GM19468 (cell line): ENCODE measurements at regions not wholly inside any gene's neighbourhood (a gene's known extent, or its start where the extent isn't known, plus 50 kb on each side); places are given as distances from the start of the nearest gene placed in this dataset.

Source experiments
- ATAC-seq: cut with Tn5 transposase; IDR thresholded peaks from one replicate; pipeline ENCODE4 v1.9.1; 2021; ENCODE audit warnings: mild to moderate bottlenecking, moderate library complexity, moderate number of reproducible peaks; ENCODE audit not compliant: unreplicated experiment; ENCODE audit errors: extremely low read depth

DNA sequence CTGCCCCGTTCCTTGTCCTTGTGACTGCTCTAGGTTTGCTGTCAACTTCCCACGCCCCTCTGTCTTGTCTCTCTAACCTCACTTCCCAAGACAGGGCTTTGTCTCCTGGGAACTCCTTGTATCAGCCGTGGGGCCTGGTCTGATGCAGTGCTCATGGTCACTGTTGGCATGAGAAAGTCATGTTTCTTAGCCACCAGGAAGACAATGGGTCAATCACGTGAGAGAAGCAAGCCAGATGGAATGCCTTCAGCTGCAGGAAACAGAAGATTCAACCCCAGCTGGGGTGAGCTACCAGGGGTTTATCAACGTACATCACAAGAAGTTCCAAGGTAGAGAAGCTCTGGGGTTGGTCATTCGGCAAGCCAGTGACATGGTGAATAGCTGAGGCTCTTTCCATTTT lies 116.6 kb downstream of the IRF8 start:
- ATAC-seq = no peak

DNA sequence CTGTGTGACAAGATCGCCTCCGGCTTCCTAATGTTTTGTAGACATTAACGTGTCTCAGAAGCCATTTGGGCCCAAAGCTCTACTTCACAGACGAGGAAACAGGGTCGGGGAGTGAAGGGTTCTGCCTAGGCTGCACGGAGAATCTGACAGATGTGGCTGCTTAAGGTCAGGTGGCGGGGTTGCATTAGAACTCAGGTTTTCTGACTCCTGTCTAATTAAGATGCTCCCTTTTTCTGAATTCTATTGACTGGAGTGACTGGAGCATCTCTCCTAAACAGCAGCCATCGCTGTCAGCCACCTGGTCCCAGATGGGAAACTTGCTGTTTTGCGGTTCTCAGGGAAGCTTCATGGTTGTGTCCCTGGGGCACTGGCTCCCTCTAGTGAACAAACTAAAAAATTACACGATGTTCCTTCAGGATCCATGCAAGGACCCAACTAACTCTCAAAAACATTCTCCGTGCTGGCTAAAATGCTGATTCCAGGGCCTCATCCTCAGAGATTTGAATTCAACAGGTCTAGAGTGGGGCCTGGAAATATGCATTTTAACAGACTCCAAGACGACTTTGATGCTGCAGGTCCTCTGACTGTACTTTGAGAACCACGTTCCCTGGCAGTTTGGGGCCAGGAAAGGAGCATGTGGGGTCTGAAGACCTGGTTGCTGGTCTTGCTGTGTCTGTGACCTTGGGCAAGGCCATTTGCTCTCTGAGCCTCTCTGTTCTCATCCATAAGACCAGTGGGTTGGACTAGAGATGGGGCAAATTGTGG lies 117.4 kb downstream of the IRF8 start:
- ATAC-seq = no peak

DNA sequence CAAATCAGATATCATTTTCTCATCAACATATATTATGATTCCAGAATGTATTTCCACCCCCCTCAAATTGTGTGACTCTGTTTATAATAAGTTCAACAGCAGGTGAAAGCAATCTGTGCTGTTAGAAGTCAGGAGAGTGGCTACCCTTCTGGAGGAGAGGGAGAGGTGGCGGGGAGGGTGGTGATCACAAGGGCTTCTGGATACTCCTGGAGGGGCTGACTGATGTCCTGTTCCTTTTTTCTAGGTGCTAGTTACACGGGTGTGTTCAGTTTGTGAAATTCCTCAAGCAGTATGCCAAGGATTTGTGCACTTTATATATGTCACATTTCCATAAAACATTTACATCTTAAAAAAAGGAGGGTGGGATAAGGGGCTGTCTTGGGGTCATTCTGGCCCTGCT lies 119.1 kb downstream of the IRF8 start:
- ATAC-seq = no peak

DNA sequence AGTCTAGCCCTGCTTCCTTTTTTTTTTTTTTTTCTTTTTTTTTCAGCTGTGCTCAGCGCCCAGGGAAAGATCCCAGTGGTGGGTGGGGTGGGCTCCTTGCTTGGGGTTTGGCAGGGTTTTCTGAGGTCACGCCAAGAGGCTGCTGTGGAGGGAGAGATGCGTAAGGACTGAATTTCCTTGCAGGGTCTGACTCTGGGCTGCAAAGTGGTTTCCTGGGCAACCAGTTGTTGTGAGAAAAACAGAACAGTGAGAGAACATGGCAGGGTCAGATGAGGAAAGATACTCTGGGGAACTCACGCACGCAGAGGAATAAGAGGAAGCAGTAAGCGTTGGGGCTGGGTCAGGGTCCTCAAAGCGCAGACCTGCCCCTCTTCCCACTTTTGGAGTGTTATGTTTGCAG lies 119.5 kb downstream of the IRF8 start:
- ATAC-seq = no peak

DNA sequence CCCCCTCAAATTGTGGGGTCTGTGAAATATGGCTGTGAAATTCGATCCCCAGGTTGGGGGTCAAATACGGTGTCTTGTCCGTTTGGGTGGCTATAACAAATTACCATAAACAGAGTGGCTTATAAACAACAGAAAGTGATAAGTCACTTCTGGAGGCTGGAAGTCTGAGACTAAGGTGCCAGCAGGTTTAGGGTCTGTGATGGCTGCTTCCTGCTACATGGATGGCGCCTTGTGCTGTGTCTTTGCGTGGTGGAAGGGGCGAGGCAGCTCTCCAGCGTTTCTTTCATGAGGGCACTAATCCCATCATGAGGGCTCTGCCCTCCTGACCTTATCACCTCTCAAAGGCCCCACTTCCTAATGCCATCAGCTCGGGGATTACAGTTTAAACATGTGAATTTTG lies 120.0 kb downstream of the IRF8 start:
- no peak for ATAC-seq

DNA sequence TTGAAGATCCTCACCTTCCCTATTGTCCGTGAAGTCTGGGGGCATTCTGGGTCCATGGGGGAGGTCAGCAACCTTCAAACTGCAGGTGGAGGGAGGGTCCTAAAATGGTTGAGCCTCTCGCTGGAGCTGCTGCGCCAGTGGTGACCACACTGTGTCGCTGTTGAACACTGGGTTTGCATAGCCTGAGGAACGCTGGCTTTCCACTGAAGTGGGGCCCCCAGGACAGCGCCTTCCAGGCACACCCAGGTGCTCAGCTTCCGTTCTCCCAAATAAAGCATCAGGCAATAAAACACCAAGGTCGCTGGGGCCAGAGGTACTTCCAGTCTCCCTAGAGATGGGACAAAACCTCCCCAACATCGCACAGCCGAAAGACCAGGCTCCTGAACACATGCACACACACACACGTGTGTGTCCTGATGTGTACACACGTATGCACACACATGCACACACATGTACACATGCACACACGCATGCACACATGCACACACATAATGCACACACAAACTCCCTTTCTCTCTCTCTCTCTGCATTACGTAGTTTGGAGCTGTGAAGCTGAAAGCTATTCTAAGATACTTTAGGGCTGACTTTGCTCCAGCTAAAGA lies 120.6 kb downstream of the IRF8 start:
- ATAC-seq = no peak

DNA sequence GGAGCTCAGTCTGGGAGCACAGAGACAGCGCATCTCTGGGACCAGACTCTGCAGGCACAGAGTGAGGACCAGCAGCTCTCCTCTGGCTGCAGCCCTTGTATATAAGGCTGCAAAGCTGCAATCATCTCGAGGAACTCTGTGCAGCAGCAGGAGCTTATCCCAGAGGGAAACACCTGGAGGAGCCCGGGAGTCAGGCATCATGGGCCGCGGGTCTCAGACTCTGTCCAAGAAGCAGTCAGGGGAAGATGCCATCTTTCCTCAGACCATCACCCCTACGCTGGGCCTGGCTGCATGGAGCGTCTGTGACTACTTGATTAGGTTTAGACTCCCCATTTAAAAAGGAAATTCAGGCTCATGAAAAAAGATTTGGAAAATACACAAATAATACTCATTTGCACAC lies 122.0 kb downstream of the IRF8 start:
- no peak for ATAC-seq

DNA sequence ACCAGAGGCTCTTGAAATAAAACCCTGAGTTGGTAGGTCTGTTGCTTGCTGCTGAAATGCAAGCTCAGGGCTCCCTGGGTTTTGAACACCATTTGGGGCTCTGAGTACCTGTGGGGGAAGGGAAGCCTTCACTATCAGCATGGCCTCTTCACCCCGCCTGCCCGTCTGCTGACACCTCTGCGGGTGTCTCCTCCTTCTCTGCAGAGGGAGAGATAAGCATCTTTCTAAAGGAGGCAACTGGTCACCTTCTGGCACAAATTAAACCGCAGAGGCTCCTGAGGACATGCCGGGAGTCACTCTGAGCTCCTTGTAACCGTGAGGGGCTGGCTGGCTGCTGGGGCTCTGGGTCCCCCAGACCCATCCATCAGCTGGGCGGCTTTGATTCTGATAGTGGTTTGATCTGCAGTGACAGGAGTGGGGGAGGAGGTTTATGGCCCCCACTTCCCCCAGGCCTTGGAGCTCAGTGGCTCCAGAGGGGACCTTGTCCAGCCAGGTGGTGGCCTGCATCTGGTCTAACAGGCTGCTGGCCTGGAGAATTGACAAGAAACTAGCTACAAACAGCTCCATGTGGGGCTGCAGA lies 123.5 kb downstream of the IRF8 start:
- ATAC-seq = no peak

DNA sequence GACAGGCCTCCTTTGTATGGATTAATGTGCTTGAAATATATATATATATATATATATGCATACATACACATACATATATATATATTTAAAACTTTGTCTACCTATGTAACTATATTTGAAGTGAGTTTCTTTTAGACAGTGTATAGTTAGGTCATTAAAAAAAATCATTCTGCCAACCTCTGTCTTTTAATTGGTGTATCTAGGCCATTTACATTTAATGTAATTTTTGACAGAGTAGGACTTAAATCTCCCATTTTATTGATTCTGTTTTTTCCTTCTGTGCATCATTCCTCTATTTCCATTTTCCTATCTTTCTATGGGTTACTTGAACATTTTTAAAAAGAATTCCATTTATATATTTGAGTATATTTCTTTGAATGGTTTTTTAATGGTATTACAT lies 125.2 kb downstream of the IRF8 start:
- ATAC-seq = no peak

DNA sequence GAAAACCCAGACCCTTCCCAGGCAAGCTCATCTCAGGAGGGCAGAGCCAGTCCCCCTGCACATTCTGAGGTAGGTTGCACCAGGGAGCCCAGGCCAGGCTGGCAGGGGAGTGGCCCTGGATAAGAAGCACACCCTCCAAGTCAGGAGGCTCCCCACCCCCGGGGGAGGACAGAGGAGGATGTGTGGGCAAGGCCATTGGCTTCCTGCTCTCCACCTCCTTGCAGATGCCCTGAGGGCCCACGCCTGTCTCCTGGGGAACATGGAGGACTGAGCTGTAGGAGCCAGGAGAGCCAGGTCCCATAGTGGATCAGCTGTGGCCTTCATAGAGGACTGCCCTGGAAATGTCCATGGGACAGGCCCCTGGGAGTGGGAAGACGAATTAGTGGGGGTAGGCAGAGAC lies 126.7 kb downstream of the IRF8 start:
- ATAC-seq = no peak

DNA sequence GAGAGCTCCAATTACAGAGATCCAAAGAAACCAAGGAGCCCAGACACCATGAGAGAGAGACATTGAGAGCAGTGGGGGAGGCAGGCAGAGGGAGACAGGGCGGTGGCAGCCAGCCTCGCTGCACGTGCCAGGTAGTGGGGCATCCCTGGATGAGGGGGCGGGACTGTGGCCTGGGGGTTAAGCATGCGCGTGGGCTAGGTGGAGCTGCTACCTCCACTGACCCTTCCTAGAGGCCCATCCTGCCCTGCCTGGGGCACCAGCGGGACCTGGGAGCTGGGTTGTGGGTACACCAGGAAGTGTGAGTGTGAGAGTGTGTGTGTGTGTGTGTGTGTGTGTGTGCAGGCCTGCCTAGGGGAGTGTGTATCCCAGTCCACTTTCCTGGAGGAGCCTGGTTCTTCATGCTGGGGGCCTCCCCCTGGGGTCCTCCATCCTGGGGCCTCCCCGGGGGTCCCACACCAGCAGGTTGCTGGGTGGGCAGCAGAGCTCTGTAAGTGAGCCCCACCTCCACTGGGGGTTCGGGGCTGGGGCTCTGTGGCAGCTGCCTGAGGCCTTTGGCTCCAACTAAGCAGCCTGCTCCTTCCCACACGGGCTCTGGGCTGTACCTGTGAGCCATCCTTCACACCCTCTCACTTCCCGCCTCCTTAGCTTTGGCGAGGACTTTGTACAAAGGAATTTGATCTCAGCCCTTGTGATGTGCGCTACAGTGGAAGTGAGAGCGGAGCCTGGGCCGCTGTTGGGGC lies 127.4 kb downstream of the IRF8 start:
- ATAC-seq = no peak

DNA sequence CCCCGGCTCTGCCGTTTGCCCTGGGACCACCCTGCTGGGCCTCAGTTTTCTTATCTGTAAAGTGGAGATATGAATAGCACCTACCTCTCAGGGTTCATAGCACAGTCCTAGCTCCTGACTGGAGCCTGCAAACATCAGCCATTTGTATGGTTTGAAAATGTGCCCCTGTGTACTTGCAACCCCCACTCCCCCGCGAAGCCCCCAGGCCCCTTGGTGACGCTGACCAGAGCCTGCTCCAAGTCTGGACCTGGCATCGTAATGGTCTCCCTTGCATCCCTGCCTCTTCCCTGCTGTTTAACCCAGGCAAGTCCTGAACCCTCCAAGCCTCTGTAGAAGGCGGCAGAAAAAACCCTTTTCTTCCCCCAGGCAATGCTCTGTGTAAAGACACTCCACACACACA lies 128.0 kb downstream of the IRF8 start:
- ATAC-seq = no peak

DNA sequence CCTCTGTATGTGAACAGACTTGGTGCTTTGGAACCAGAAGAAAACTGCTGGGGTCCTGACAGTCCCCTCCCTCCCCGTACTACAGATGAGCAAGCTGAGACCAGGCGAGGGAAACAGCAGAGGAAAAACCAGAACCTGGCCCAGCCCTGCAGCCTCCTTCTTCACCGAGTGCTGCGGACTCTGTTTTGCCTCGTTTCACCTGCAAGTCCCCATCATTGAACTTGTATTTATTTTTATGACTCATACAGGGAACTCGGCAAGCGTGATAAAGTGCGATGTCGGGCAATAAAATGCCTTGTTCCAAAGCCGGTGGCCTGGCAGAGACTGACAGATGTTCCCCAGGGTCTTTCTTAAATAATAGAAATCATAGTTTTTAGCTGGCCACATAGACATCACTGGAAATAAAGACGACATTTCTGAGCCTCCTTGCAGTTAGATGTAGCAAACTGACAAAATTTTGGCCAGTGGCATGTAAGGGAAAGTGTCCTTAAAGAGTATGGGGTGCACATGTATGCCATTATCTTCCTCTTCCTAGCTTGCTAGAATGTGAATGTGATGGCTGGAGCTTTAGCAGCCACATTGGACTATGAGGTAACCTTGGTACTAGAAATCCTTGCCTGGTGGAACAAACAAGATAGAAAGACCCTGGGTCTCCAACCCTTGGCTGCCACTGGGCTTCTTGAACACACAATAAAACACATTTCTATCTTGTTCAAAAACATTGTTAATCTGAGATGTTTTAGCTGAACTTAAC lies 128.6 kb downstream of the IRF8 start:
- no peak for ATAC-seq

DNA sequence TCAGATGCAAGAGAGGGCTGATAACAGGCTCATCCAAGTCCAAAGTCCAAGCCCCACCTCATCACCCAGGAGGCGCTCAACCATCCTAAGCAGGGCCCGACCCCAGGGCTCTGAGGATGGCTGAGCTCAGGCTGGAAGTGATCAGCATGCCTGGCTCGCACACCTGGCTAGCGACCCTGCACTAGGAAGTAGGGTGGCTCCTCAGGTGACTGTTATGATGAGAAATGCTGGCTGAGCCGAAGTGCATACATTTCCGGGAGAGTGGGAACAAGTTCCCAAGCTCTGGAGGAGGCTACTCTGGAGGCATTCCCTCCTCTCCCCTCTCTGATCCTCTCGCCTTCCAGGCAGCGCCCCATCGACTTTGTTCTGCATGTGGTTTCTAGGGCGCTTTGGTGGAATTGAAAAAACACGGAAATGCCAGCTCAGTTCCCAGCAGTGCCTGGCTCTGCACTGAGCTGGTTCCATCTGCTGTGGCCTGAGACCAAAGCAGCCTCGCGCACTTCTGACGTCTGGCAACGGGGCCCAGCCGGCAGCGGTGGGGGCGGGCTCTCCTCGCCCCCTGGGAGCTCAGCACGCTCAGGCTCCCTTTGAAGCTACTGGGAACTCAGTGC lies 130.3 kb downstream of the IRF8 start:
- ATAC-seq = no peak

DNA sequence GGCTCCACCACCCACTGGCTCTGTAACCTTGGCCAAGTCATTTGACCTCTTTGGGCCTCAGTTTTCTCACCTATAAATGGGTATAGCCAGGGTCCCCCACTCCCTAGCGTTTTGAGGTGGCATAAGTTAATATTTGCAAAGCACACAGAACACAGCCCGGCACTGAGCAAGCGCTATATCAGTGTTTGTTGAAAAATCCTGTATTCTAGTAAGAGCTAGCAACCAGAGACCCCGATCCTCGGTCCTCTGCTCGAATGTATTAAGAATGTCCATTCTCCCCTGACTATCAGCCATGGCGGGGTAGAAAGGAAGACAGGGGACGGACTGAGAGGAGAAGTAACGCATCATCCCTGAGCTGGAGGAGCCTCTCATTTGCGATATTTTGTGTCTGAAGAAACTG lies 131.2 kb downstream of the IRF8 start:
- no peak for ATAC-seq

DNA sequence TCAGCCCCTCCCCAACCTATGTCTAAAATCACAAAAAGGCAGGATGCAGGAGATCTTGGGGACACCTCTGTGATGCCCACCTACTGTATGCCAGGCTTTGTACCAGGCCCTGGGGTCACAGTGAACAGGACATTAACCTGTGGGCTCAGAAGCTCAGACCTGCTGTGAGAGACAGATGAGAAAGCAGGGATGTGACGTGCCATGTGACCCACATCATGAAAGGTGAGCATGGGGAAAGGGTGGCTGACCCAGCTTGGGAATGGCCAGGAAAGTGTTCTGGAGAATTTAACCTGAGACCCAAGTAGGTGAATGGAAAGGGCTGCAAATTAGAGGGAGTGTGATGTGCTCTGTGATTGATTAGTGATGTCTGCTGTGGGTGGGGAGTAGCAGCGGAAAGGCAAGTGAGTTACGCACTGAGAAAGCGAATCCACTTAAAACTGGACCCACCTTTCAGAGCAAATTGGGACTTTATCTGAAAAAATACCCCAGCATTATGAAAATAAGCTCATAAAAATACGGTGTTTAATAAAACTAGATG lies 132.2 kb downstream of the IRF8 start:
- ATAC-seq = no peak

DNA sequence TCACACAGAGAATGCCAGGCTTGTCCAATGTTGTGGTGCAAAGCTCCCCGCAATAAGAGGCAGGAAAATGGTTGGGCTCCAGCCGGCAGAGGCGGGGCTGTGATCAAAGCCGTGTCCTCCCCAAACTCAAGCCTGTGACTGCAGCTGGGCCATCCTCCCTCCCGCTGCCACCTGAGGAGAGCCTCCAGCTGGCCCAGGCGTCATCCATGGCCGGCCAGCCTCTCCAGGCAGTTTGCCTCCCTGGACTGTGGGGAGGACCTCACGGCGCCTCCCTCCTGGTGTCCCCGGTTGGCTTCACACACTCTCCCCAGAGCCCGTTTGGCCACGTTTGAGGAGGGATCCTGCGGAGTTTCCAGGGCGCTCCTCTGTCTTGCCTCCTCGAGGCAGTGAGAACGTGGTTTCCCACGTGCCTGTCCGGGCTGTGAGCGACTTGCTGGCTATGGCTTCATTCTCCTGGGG lies 134.1 kb downstream of the IRF8 start:
- ATAC-seq = no peak

DNA sequence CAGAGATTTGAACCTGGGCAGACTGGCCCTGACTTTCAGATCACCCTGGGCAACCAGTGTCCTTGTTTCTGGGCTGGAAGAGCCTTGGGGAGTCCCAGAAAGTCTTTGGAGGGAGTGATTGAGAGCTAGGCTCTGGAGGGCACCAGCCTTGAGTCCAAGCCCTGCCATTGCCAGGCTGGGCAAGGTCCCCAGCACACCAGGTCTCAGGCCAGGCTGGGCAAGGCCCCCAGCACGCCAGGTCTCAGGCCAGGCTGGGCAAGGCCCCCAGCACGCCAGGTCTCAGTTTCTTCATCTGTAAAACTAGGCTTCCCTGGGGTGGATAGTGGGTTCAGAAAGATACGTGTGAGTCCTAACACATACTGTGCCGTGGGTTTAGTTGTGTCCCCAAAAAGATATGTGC lies 135.0 kb downstream of the IRF8 start:
- ATAC-seq = no peak

DNA sequence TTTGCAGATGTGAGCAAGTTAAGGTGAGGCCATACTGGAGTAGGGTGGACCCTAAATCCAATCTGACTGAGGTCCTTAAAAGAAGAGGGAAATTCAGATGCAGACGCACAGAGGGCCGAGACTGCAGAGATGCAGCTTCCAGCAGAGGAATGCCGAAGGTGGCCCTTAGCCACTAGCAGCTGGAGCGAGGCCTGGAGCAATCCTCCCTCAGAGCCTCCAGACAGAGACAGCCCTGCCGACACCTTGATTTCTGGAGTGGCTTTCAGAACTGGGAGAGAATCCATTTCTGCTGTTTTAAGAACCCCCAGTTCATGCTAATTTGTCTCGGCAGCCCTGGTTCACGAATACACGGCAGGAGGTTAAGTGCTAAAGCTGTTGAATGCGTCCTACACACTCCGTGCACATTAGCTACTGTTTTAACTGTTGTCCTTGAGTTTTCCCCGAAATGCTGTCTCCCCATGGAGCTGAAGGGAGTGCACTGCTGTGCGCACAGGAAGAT lies 135.5 kb downstream of the IRF8 start:
- no peak for ATAC-seq

DNA sequence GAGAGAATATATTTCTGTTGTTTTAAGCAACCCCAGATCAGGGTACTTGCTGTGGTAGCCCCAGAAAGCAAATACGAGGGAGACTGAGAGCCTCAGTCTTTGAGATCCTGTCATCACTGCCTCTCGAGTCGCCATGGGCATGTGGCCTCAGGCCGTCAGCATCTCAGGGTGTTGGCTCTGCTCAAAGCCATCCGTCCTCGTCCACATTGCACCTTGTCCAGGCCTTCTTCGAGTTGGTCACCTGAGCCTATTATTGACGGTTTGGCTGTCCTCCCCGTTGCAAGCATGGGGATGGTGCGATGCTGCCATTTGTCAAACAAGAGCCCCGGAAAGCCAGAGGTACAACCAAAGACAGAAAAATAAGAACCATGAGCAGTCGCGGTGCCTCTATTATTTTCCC lies 136.9 kb downstream of the IRF8 start:
- ATAC-seq = no peak
